NCI-H510A (cell line): ENCODE measurements at regions not wholly inside any gene's neighbourhood (a gene's known extent, or its start where the extent isn't known, plus 50 kb on each side); places are given as distances from the start of the nearest gene placed in this dataset.

Experiments used
- DNase-seq: peaks from one replicate; lab custom pipeline; 2025; lab: John Stamatoyannopoulos, UW

GRCh38 chr2:234676109-234676782 lies 179.4 kb upstream of the ARL4C start:
- DNase-seq, result peak; percentile 83

- no peak for DNase-seq
Measured at GRCh38 chr2:234674781-234675201, 177.9 kb upstream of the ARL4C start.

- DNase-seq, result no peak
Measured at GRCh38 chr2:234673961-234674759, 177.3 kb upstream of the ARL4C start.

- DNase-seq, result no peak
Measured at GRCh38 chr2:234673501-234673900, 176.6 kb upstream of the ARL4C start.

GRCh38 chr2:234672498-234673150 lies 175.7 kb upstream of the ARL4C start:
- no peak for DNase-seq

GRCh38 chr2:234671716-234672115 lies 174.8 kb upstream of the ARL4C start:
- no peak for DNase-seq

- DNase-seq, result no peak
Measured at GRCh38 chr2:234671231-234671630, 174.3 kb upstream of the ARL4C start.

GRCh38 chr2:234670806-234671205 lies 173.9 kb upstream of the ARL4C start:
- no peak for DNase-seq

- no peak for DNase-seq
Measured at GRCh38 chr2:234670052-234670451, 173.2 kb upstream of the ARL4C start.

GRCh38 chr2:234669621-234670020 lies 172.7 kb upstream of the ARL4C start:
- DNase-seq, result no peak

- no peak for DNase-seq
Measured at GRCh38 chr2:234669001-234669400, 172.1 kb upstream of the ARL4C start.

- no peak for DNase-seq
Measured at GRCh38 chr2:234666911-234667310, 170.0 kb upstream of the ARL4C start.

GRCh38 chr2:234665304-234665703 lies 168.4 kb upstream of the ARL4C start:
- DNase-seq, result no peak

- no peak for DNase-seq
Measured at GRCh38 chr2:234661849-234662248, 165.0 kb upstream of the ARL4C start.

- no peak for DNase-seq
Measured at GRCh38 chr2:234661175-234661574, 164.3 kb upstream of the ARL4C start.

GRCh38 chr2:234655706-234656105 lies 158.8 kb upstream of the ARL4C start:
- DNase-seq, result no peak

- no peak for DNase-seq
Measured at GRCh38 chr2:234650911-234651310, 154.0 kb upstream of the ARL4C start.

GRCh38 chr2:234649951-234650350 lies 153.1 kb upstream of the ARL4C start:
- no peak for DNase-seq

GRCh38 chr2:234643407-234643806 lies 146.5 kb upstream of the ARL4C start:
- DNase-seq, result no peak

- no peak for DNase-seq
Measured at GRCh38 chr2:234641086-234641485, 144.2 kb upstream of the ARL4C start.

GRCh38 chr2:234640657-234641056 lies 143.8 kb upstream of the ARL4C start:
- DNase-seq, result no peak

GRCh38 chr2:234638966-234639365 lies 142.1 kb upstream of the ARL4C start:
- no peak for DNase-seq

GRCh38 chr2:234635284-234635683 lies 138.4 kb upstream of the ARL4C start:
- DNase-seq, result no peak
